HepG2 (cell line): ENCODE measurements at regions not wholly inside any gene's neighbourhood (a gene's known extent, or its start where the extent isn't known, plus 50 kb on each side); places are given as distances from the start of the nearest gene placed in this dataset.

Experiments used
- CENPT ChIP-seq: sonication (generic); formaldehyde crosslinking; IDR thresholded peaks from 2 replicates; pipeline ENCODE4 v1.8.0; 2022; ENCODE audit warnings: low read depth, mild to moderate bottlenecking, moderate library complexity, missing genetic modification reagents
- CHD2 ChIP-seq: IDR thresholded peaks from 2 replicates; pipeline ENCODE4 v1.6.1; 2011; ENCODE audit warnings: low read depth, low read length, improper control_type of control experiment
- CTCF ChIP-seq: sonication (generic); formaldehyde crosslinking; IDR thresholded peaks from 2 replicates; pipeline ENCODE4 v1.5.0; 2020; ENCODE audit warnings: mild to moderate bottlenecking, missing genetic modification reagents, moderate library complexity
- EZH2 ChIP-seq: conservative IDR thresholded peaks from 2 replicates; pipeline ENCODE4 v1.6.1; 2012; ENCODE audit warnings: mild to moderate bottlenecking, low read depth, low read length, moderate library complexity
- GABPA ChIP-seq, 2 experiments: IDR thresholded peaks; 2 replicates each; pipeline ENCODE4 v1.6.1; 2011 to 2016; ENCODE audit warnings: low read depth in 2 of 2, low read length in 1 of 2, missing biosample characterization in 1 of 2, missing genetic modification characterization in 1 of 2
- KDM5A ChIP-seq: fragments of 200-600 bp; sonication (generic); IDR thresholded peaks from 2 replicates; pipeline ENCODE4 v1.7.0; 2018; ENCODE audit warnings: antibody characterized with exemption, mild to moderate bottlenecking, low read length, borderline replicate concordance
- KLF16 ChIP-seq, 2 experiments: sonication (generic) in 1 of 2; formaldehyde crosslinking in 1 of 2; IDR thresholded peaks; 2 replicates each; pipeline versions ENCODE4 v1.6.1 to v1.8.0; 2016 to 2023; ENCODE audit warnings: missing genetic modification reagents in 2 of 2, missing compliant biosample characterization in 1 of 2
- PAXIP1 ChIP-seq: sonication (generic); formaldehyde crosslinking; conservative IDR thresholded peaks from 2 replicates; pipeline ENCODE4 v1.4.0; 2020; ENCODE audit warnings: mild to moderate bottlenecking, missing genetic modification reagents, moderate library complexity
- PRDM4 ChIP-seq: sonication (generic); formaldehyde crosslinking; IDR thresholded peaks from 2 replicates; pipeline ENCODE4 v1.9.0; 2021; ENCODE audit warnings: missing genetic modification reagents, borderline replicate concordance
- STAT5B ChIP-seq: sonication (generic); formaldehyde crosslinking; IDR thresholded peaks from 2 replicates; pipeline ENCODE4 v1.4.0; 2020; ENCODE audit warnings: missing genetic modification reagents
- SUZ12 ChIP-seq: fragments of 150-350 bp; IDR thresholded peaks from 2 replicates; pipeline ENCODE4 v1.6.1; 2014; ENCODE audit warnings: low read depth, low read length
- TEF ChIP-seq: sonication (generic); formaldehyde crosslinking; IDR thresholded peaks from 2 replicates; pipeline ENCODE4 v1.5.0; 2020; ENCODE audit warnings: missing genetic modification reagents
- ZMYM2 ChIP-seq: sonication (generic); formaldehyde crosslinking; IDR thresholded peaks from 2 replicates; pipeline ENCODE4 v1.8.0; 2022; ENCODE audit warnings: mild to moderate bottlenecking, missing genetic modification reagents

GRCh38 chr6:65900928-65901327, 193.9 kb upstream of the EYS start:
- no peak for TF ChIP-seq CTCF (CRISPR knock-in tag)
- TF ChIP-seq CENPT (CRISPR knock-in tag), result no peak
- no peak for TF ChIP-seq ZMYM2 (CRISPR knock-in tag)
- no peak for TF ChIP-seq PRDM4 (CRISPR knock-in tag)
- no peak for TF ChIP-seq KLF16 (CRISPR knock-in tag; IDR thresholded peaks at IDR 0.05)
- TF ChIP-seq EZH2, result no peak
- no peak for TF ChIP-seq KDM5A
- no peak for TF ChIP-seq PAXIP1
- TF ChIP-seq GABPA (IDR thresholded peaks at IDR 0.05; ENCODE audit: low read depth, low read length), result no peak
- TF ChIP-seq GABPA (CRISPR knock-in tag; IDR thresholded peaks at IDR 0.05; ENCODE audit: low read depth), result no peak
- no peak for TF ChIP-seq STAT5B
- TF ChIP-seq TEF (CRISPR knock-in tag), result no peak
- TF ChIP-seq CHD2, result no peak
- TF ChIP-seq SUZ12, result no peak
